ENCODE measurements at regions not wholly inside any gene's neighbourhood (a gene's known extent, or its start where the extent isn't known, plus 50 kb on each side); places are given as distances from the start of the nearest gene placed in this dataset.
"Not testable (repeated sequence)": the region's sequence is repeated elsewhere in the genome, so short reads cannot be mapped to it uniquely, and the experiment has no call there.

- Mint-ChIP-seq H3K9me3 (peaks cover 6% of the 10 kb centered on the region), H3K27ac (no peak overlapping the region), H3K4me3 (no peak overlapping the region), H3K27me3 (no peaks in the 10 kb centered on the region), H3K4me1 (ENCODE audit: unreplicated experiment) (no peaks in the 10 kb centered on the region), H3K36me3 (peaks cover under 1% of the 10 kb centered on the region)
- no peak for TF ChIP-seq CTCF (conservative IDR thresholded peaks at IDR 0.05)
- no peak for DNase-seq (ENCODE audit: extremely low spot score, unreplicated experiment)
These were observed 60.5 kb upstream of the GMDS start for GRCh38 chr6:2305951-2306350.

- not testable (repeated sequence) for DNase-seq (ENCODE audit: extremely low spot score, unreplicated experiment); H3K4me3 Mint-ChIP-seq; H3K27me3 Mint-ChIP-seq; H3K27ac Mint-ChIP-seq; H3K36me3 Mint-ChIP-seq; H3K4me1 Mint-ChIP-seq (ENCODE audit: unreplicated experiment)
- peaks cover 10% of the 10 kb centered on the region for H3K9me3 Mint-ChIP-seq
These were observed 57.1 kb upstream of the GMDS start for GRCh38 chr6:2302482-2302881.

- H3K36me3 Mint-ChIP-seq, result peaks cover 13% of the 10 kb centered on the region
- H3K9me3 Mint-ChIP-seq, result peaks cover 9% of the 10 kb centered on the region
- DNase-seq (ENCODE audit: extremely low spot score, unreplicated experiment), result no peak
- H3K27ac Mint-ChIP-seq, result no peak overlapping the region
- no peak overlapping the region for H3K4me3 Mint-ChIP-seq
- TF ChIP-seq CTCF (conservative IDR thresholded peaks at IDR 0.05), result no peak
- H3K4me1 Mint-ChIP-seq (ENCODE audit: unreplicated experiment), result no peaks in the 10 kb centered on the region
- no peaks in the 10 kb centered on the region for H3K27me3 Mint-ChIP-seq
These were observed 51.4 kb upstream of the GMDS start for GRCh38 chr6:2296781-2297180.
